ENCODE measurements at regions not wholly inside any gene's neighbourhood (a gene's known extent, or its start where the extent isn't known, plus 50 kb on each side); places are given as distances from the start of the nearest gene placed in this dataset.

DNA sequence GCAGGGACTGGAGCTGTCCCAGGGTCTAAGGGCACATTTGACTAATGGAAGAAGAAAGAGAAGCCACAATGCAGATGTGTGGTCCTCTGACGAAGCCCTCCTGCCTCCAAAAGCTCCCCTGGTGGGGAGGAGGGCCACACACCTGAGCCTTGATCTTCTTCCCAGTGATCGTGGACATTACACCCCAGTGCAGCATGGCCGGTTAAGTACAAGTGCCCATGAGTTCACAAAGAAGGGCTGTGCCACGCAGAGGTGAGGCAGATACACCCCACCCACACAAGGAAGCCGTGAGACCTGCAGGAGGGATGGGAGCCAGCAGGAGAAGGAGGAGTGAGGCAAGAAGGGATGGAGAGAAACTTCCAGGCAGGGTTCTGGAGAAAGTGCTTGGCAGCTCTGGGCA is 199.0 kb upstream of the MVB12B start:
- TF ChIP-seq TAF1 (IDR thresholded peaks at IDR 0.05; ENCODE audit: borderline replicate concordance, insufficient read depth, low read length) (no peak), POLR2AphosphoS5 (IDR thresholded peaks at IDR 0.05; ENCODE audit: low read depth, low read length) (no peak), SIN3A (IDR thresholded peaks at IDR 0.05; ENCODE audit: borderline replicate concordance, insufficient read depth, low read length) (no peak), FOXP2 (optimal IDR thresholded peaks at IDR 0.05; ENCODE audit: borderline replicate concordance, extremely low read depth, extremely low read length, insufficient read depth) (no peak)
- TF ChIP-seq, protein P1, sequence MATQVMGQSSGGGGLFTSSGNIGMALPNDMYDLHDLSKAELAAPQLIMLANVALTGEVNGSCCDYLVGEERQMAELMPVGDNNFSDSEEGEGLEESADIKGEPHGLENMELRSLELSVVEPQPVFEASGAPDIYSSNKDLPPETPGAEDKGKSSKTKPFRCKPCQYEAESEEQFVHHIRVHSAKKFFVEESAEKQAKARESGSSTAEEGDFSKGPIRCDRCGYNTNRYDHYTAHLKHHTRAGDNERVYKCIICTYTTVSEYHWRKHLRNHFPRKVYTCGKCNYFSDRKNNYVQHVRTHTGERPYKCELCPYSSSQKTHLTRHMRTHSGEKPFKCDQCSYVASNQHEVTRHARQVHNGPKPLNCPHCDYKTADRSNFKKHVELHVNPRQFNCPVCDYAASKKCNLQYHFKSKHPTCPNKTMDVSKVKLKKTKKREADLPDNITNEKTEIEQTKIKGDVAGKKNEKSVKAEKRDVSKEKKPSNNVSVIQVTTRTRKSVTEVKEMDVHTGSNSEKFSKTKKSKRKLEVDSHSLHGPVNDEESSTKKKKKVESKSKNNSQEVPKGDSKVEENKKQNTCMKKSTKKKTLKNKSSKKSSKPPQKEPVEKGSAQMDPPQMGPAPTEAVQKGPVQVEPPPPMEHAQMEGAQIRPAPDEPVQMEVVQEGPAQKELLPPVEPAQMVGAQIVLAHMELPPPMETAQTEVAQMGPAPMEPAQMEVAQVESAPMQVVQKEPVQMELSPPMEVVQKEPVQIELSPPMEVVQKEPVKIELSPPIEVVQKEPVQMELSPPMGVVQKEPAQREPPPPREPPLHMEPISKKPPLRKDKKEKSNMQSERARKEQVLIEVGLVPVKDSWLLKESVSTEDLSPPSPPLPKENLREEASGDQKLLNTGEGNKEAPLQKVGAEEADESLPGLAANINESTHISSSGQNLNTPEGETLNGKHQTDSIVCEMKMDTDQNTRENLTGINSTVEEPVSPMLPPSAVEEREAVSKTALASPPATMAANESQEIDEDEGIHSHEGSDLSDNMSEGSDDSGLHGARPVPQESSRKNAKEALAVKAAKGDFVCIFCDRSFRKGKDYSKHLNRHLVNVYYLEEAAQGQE (IDR thresholded peaks at IDR 0.05; ENCODE audit: insufficient read depth in 1 of 2, low read depth in 2 of 2, low read length in 2 of 2), result no peak

Measured in PFSK-1 (cell line).